Stimulated activated naive CD4-positive, alpha-beta T cell treated with Interleukin-2 at 50 U/mL for 16 hours (primary cell): ENCODE measurements at regions not wholly inside any gene's neighbourhood (a gene's known extent, or its start where the extent isn't known, plus 50 kb on each side); places are given as distances from the start of the nearest gene placed in this dataset.

ENCODE experiments used
- DNase-seq: peaks from one replicate; lab custom pipeline; 2025; lab: John Stamatoyannopoulos, UW

GRCh38 chr17:72578817-72579470 lies 458.1 kb downstream of the SOX9 start:
- no peak for DNase-seq

- no peak for DNase-seq
Measured at GRCh38 chr17:72579990-72580320, 459.1 kb downstream of the SOX9 start.

GRCh38 chr17:72580321-72581127 lies 459.7 kb downstream of the SOX9 start:
- no peak for DNase-seq

- DNase-seq = no peak
Measured at GRCh38 chr17:72587156-72587555, 466.3 kb downstream of the SOX9 start.

DNA sequence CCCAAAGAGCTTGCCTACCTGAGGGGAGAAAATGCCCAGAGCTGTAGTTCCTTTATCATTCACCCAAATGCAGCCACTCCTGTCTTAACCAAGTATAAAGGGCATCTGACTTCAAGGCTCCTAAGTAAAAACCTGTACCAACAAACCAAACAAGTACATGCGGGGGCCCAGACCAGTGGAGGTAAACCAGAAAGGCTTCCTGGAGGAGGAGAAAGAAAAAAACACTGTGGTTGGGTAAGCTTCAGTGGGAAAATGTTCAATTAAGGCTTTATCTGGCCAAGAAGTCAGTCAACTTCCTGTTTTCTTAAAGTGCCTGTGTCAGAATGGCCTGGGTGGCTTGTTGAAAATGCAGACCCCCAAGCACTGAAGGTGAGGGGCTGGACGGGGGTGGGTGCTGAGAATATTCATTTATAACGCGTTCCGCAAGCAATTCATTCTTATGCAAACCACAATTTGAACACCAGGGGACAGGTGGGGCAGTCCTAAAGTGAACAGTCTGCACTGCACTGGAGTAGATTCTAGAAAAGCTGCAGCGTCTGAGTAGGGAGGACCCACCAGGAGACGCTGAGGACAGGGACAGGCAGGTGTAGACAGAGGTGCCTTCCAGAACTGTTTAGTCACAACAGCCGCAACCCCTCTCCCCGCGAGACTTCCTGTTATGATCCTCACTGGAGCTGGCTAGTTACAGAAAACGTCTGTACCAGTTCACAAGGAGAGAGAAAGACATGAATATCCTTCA lies 467.1 kb downstream of the SOX9 start:
- peak; percentile 14 for DNase-seq

- no peak for DNase-seq
Measured at GRCh38 chr17:72588561-72588960, 467.7 kb downstream of the SOX9 start.

- DNase-seq = peak; percentile 39
Measured at GRCh38 chr17:72588961-72589360, 468.1 kb downstream of the SOX9 start.

GRCh38 chr17:72590382-72590781 lies 469.6 kb downstream of the SOX9 start:
- no peak for DNase-seq

GRCh38 chr17:72590882-72591281 lies 470.1 kb downstream of the SOX9 start:
- DNase-seq = no peak

- DNase-seq = peak; percentile 17
Measured at GRCh38 chr17:72591289-72592241, 470.7 kb downstream of the SOX9 start.

- peak; percentile 65 for DNase-seq
Measured at GRCh38 chr17:72592242-72592966, 471.6 kb downstream of the SOX9 start.

DNA sequence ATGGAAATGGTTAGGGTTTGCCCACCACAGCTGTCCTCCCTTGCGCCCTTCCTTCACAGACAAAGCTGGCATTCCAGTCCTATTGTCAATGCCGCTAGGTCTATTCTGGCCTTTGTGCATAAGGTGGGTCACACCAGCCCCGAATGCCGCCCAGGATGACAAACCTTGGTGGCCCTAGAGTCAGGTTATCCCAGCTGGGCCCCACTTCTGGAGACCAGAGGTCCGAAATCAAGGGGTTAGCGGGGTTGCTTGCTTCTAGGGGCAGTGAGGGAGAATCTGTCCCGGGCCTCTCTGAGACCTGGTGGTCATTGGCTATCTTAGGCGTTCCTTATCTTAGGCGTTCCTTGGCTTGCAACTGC lies 472.1 kb downstream of the SOX9 start:
- DNase-seq = no peak

- no peak for DNase-seq
Measured at GRCh38 chr17:72594248-72594647, 473.4 kb downstream of the SOX9 start.
